NCI-H2029 treated with DMSO at 0.1 percent for 48 hours (cell line): ENCODE measurements at regions not wholly inside any gene's neighbourhood (a gene's known extent, or its start where the extent isn't known, plus 50 kb on each side); places are given as distances from the start of the nearest gene placed in this dataset.

Source experiments
- DNase-seq: peaks from one replicate; lab custom pipeline; 2025; lab: John Stamatoyannopoulos, UW

GRCh38 chr18:27752944-27753343, 424.0 kb downstream of the CDH2 start:
- no peak for DNase-seq

GRCh38 chr18:27750923-27751322, 426.0 kb downstream of the CDH2 start:
- DNase-seq: no peak

DNA sequence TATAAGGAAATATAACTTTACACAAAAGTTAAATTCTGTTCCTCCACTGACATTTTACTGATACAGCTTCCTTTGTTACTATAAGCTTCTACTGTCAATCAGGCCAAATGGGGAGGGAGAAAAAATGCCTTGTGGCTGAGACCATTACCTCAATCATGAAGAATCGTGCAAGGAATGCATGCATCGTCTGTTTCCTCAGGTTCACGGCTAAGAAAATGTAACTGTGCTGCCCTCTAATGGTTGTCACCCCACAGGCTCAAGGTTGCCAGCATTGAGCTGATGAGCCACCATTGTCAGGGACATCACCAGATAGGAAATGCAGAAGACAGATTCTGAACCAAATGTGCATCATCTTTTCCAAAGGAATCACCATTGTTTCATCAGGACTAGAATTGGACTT, 426.9 kb downstream of the CDH2 start:
- peak; percentile 18 for DNase-seq

DNA sequence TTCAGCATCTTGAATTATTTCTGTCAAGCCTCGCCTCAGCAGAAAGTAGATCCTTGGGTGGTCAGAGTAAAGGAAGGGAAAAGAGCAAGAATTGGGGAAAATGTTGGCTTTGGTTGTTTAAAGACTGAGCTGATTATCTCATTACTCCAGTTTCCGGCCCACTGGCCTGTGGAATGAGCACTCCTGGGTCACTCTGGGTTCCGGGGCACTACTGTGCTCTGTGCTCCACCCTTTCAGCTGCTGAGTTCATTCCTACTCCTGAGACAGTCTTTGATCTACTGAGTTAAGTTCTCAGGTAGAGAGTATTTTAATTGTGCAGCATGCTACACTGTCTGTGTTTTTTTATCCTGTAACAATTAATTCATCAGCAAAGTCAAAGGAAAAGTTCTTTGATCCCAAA, 427.7 kb downstream of the CDH2 start:
- DNase-seq: no peak

DNA sequence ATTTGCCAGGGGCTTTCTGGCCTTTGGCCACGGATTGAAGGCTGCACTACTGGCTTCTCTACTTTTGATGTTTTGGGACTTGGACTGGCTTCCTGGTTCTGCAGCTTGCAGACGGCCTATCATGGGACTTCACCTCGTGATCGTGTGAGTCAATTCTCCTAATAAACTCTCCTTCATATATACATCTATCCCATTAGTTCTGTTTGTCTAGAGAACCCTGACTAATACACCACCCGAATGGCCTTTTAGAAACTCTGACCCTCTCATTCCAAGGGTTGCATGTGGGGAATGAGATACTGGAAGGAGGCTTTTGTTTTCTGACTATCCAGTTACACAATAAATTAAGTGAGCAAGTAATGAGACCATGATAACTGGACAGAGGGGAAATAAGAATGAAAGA, 430.7 kb downstream of the CDH2 start:
- no peak for DNase-seq

GRCh38 chr18:27735117-27735516, 441.8 kb downstream of the CDH2 start:
- no peak for DNase-seq

DNA sequence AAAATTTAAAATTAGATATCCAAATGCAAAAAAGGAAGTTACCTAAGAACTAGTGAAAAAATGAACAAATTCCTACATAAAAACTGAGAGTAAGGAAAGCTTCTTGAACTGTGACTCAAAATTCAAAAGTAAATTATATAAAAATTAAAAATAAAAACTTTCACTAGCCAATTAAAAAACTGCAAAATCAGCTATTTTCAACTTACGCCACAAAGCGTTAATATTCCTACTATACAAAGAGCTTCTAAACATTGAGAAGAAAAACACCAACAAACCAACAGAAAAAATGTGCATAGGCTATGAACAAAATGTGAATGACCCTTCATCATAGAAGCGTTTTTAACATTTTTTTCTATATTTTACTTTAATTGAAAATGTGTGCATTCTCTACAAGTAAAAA, 445.7 kb downstream of the CDH2 start:
- no peak for DNase-seq

DNA sequence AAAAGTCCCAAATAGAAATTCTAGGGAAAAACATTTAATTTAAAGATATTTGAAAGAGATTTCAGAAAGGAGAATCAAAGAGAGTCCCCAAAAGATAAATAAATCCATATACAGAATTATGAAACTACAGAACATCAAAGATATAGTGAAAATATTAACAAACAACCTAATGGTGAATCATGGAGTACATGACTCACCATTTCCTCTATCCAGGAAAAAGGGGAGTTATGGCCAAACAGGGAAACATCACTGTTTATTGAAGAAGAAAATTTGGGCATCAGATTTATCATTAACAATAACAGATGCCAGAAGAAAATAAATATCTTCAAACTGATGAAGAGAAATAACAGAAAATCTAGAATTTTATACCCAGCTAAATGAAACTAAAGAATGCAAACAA, 448.3 kb downstream of the CDH2 start:
- no peak for DNase-seq

DNA sequence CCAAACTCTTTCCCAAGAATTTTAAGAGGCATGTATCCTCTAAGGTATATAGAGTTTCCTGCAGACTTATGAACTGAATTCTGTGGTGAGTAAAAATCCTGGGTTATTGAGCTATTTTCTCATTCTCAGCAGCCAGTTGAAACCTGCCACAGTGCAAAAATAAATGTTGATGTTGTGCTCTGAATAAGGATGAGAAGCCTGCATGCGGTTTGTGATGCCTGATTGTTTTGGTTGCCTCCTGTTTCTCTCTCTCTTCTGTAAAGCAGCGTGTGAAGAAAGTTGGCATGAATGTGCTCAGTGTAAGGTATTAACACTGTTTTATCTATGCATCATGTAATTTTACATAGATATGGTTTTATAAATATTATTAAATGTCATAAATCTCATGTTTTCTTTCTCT, 452.6 kb downstream of the CDH2 start:
- DNase-seq: no peak

GRCh38 chr18:27723168-27723567, 453.8 kb downstream of the CDH2 start:
- no peak for DNase-seq

DNA sequence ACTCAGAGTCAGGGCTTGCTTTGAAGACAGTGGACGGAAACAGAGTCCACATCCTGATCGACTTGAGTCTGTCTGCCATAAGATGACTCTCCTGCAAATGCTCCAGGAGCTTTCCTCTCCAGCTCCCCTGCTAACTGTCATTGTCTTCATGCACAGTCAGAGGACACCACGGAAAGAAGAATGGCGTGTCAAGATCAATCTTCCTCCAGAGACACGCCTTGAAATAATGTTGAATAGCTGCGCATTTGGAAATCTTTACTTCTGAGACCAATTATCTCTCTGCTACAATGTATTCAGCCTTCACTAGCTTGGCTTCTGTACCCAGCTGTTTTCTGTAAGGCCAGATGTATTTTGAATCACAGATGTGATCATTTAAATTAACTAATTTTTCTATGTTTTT, 457.2 kb downstream of the CDH2 start:
- no peak for DNase-seq

DNA sequence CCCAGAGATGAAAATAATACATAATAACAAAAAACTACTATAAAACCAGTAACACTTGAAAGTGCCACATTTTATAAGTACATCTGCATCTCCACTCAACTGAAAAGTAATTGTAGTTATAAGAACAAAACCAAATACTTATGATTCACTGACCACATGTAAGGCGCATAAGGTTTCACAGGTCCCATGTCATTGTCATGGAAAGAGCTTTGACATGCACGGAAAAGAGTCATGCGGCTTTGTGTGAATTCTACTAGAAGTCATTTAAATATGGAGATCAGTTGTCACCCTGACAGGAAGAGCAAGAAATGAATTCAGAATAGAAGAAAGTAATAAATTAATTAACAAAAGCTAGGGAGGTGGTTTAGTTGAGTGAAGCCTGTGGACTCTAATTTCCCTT, 459.1 kb downstream of the CDH2 start:
- DNase-seq: peak; percentile 54

GRCh38 chr18:27717250-27717649, 459.7 kb downstream of the CDH2 start:
- DNase-seq: no peak

DNA sequence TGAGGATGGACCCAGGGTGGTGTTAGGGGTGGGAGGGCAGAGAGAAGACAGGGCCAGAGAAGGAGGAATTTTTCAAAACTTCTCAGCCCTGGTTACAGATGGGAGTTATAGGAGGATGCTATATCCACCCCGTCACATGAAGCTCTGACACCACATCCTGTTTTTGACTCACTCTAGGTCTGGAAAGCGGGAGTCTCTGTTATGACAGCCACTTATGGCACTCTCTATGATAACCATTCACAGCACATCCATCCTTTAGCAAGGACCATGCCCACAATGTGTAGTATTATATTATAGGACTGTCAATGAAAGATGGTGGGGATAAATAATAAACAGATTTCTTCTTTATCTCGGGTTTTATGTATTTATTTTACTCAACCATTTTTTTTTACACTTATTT, 461.2 kb downstream of the CDH2 start:
- DNase-seq: no peak

DNA sequence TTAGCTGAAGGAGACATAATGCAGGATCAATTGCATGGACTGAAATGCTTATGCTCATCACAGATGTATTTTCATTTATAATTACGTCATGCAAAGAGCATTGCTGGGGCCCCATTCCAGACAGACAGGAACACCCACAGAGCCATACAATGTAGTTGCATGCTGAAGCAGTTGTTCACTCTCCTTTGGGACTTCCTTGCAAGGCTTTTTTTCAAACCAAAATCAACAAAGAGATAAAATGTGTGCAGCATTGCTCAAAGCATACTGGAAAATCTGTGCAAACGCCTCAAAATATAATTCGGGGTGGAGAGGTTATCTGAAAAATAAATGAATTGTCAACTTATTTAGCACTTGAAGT, 463.2 kb downstream of the CDH2 start:
- DNase-seq: no peak

- peak; percentile 45 for DNase-seq
These were observed 463.7 kb downstream of the CDH2 start for GRCh38 chr18:27713037-27713737.

DNA sequence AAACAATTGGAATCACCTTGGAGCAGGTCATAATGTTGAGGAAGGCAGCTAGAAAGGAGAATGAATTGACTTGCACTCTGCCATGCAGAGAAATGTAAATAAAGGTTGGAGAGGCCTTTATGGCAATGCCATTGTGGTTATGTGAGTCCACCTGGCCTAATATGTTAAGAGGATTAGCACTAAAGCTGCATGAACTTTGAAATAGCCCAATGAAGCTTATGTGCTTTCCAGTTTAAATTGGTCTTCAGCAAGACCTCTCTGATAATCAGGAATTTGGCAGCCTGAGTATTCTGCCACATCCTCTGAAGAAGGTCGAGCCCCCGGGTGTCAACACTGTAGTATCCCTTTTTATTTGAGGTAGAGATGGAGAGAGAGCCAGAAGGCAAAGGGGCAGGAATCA, 464.9 kb downstream of the CDH2 start:
- DNase-seq: peak; percentile 21

- no peak for DNase-seq
These were observed 465.5 kb downstream of the CDH2 start for GRCh38 chr18:27711382-27711781.

DNA sequence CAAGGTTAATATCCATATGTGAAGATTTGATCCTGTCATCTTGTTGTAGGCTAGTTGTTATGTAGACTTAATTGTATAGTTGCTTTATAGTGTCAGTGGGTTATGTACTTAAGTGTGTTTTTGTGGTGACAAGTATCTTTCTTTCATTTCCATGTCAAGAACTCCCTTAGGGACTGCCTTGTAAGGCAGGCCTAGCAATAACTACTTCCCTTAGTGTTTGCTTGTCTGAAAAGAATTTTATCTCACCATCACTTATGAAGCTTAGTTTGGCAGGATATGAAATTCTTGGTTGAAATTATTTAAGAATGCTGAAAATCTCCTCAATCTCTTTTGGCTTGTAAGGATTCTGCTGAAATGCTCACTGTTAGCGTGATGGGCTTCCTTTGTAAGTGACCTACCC, 467.6 kb downstream of the CDH2 start:
- no peak for DNase-seq

DNA sequence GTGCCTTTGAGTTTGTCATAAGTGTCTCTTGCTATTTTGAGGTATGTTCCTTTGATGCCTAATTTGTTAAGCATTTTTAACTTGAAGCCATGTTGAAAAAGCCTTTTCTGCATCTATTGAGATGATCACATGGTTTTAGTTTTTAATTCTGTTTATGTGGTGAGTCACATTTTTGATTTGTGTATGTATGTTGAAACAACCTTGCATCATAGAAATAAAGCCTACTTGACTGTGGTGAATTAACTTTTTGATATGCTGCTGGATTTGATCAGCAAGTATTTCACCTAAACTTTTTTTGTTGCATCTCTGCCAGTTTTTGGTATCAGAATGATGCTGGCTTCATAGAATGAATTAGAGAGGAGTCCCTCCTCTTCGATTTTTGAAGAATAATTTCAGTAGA, 469.7 kb downstream of the CDH2 start:
- no peak for DNase-seq

DNA sequence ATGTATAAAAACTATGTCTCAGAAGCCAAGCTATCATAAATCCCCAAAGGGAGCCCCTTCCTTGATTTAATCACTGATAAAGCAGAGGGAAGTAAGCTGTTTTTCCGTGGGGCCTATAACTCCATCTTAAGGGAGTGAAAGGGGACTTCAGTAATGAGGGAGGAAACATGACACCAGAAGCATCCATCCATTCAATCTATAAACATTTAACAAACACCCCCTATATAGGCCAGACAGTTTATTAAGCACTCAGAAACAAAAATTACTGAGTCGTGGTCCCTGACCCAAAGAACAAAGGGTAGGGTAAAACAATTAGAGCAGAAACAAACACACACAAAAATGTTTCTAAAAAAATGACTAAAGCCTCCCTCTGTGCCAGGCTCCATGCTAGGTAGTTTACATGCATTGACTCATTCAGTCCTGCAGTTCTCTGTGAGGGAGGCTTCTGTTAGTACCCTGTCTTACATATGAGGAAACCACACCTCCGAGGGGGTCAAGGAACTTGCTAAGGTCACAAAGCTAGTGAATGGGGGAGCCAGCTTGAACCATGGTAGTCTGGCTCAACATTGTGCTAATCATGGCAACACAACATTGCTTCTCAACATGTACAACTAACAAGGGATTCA, 472.1 kb downstream of the CDH2 start:
- DNase-seq: no peak

DNA sequence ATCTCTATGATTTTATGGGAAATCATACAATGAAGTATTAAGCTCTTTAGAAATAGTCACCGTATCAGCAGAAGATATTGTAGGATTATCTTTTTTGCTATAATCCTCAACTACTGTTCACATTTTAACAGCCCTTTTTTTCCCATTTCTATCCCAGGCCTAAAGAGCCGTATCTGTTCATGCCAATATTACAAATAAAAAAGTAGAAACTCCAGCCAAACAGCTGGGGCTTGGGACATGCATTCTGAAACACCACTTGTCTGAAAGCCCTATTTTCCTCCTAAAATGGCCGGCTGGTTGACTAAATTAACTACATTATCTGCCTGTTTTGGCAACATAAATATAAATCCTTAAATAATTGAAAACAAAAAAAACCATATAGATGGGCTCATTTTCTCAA, 477.8 kb downstream of the CDH2 start:
- no peak for DNase-seq

DNA sequence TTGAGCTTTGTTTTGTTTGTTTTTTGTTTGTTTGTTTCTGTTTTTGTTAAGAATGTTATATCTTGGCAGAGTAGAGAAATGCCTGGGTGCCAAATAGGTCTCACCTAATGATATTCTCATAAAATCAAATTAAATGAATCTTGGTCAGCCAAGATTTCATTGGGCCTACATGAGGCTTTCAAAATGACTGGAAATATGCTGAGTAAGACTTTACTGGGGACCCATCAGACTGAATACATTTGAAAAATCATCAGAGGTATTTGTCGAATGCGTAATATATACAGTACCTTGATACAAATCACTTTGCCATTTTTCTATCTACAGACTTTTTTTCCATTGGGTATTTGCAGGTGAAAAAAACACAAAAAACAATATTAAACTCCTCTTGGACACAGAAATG, 480.8 kb downstream of the CDH2 start:
- no peak for DNase-seq

DNA sequence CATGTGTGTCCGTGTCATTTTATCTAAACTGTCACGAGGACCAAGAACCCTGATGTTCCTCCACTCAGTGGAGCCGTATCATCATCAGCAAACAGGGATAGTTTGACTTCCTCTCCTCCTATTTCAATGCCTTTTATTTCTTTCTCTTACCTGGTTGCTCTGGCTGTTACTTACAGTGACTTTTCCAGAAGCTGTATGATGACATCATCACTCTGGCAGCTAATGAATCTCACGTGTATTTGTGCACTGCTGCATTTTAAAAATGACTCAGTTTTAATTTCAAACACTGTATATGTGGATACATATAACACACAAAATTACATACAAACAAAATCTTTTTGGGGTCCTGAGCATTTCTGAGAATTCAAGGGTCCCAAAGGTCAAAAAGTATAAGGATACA, 481.4 kb downstream of the CDH2 start:
- DNase-seq: no peak
